ENCODE measurements at regions not wholly inside any gene's neighbourhood (a gene's known extent, or its start where the extent isn't known, plus 50 kb on each side); places are given as distances from the start of the nearest gene placed in this dataset.

- no peak overlapping the region for H3K9ac ChIP-seq (ENCODE audit: extremely low read depth, insufficient read length, low read length)
- H2BK20ac ChIP-seq (ENCODE audit: low read depth, low read length, poor library complexity, severe bottlenecking), result no peak overlapping the region
- no peak overlapping the region for H3K56ac ChIP-seq (ENCODE audit: insufficient read length, low read depth, low read length)
- no peak overlapping the region for H2AK5ac ChIP-seq (ENCODE audit: insufficient read length, low read length)
- no peak overlapping the region for H2BK12ac ChIP-seq (ENCODE audit: insufficient read length, low read depth, low read length)
- peaks cover 20% of the 10 kb centered on the region for H3K27me3 Mint-ChIP-seq (ENCODE audit: low read depth)
- H3K79me2 ChIP-seq (ENCODE audit: insufficient read depth, low read length), result no peaks in the 10 kb centered on the region
- no peak overlapping the region for H4K91ac ChIP-seq (ENCODE audit: insufficient read length, low read depth, low read length)
- H3K9me3 ChIP-seq (ENCODE audit: control insufficient read depth, low read depth, low read length), result no peaks in the 10 kb centered on the region
- no peak for TF ChIP-seq CTCF (conservative IDR thresholded peaks at IDR 0.05)
- H2AFZ ChIP-seq (ENCODE audit: low read length), result no peak overlapping the region
- no peak overlapping the region for H3K14ac ChIP-seq (ENCODE audit: insufficient read depth, low read length)
- H3K36me3 Mint-ChIP-seq (ENCODE audit: insufficient read depth in 1 of 3, low read depth in 3 of 3), result peaks cover 0 to 3% (median 0%) of the 10 kb centered on the region in 3 experiments; a peak in 3 of 7 replicates
- H3K79me1 ChIP-seq (ENCODE audit: insufficient read depth, low read depth, low read length, poor library complexity, severe bottlenecking), result no peaks in the 10 kb centered on the region
- no peak for DNase-seq
- peaks cover 9 to 12% of the 10 kb centered on the region in 2 experiments for H3K4me1 Mint-ChIP-seq
- H3K23me2 ChIP-seq (ENCODE audit: insufficient read length, low read depth, low read length, poor library complexity, severe bottlenecking), result no peaks in the 10 kb centered on the region
- no peak overlapping the region for H2BK15ac ChIP-seq (ENCODE audit: low read depth, low read length)
- H3K27ac Mint-ChIP-seq, result no peak overlapping the region
- H3K18ac ChIP-seq (ENCODE audit: insufficient read length, low read depth, low read length), result no peak overlapping the region
- H3K27me3 ChIP-seq (ENCODE audit: insufficient read depth, low read length), result no peaks in the 10 kb centered on the region
- no peak overlapping the region for H2BK120ac ChIP-seq (ENCODE audit: low read depth, low read length, poor library complexity, severe bottlenecking)
- H3K4me3 Mint-ChIP-seq, result no peak overlapping the region
- H3K9me3 Mint-ChIP-seq, result peaks cover 0 to 3% of the 10 kb centered on the region in 2 experiments; a peak in 1 of 5 replicates
- no peak overlapping the region for H4K5ac ChIP-seq (ENCODE audit: insufficient read length, low read depth, low read length)
- WGBS (ENCODE audit: extremely low coverage, insufficient read length, low lambda C conversion rate), result no CpG with 5 or more reads among the region's 7 CpGs
- no peak overlapping the region for H3K23ac ChIP-seq (ENCODE audit: insufficient read length, low read depth, low read length)
- no peak overlapping the region for H2BK5ac ChIP-seq (ENCODE audit: insufficient read length, low read length)
- no peak overlapping the region for H3K4me2 ChIP-seq (ENCODE audit: insufficient read depth, insufficient read length, low read length)
- H4K20me1 ChIP-seq (ENCODE audit: control insufficient read depth, insufficient read depth, insufficient read length), result no peaks in the 10 kb centered on the region
- H3K27ac ChIP-seq (ENCODE audit: insufficient read length, low read depth, low read length), result no peak overlapping the region
- no peak overlapping the region for H4K8ac ChIP-seq (replicated peaks; ENCODE audit: insufficient read length, low read depth, low read length)
- no peak overlapping the region for H3K4ac ChIP-seq (ENCODE audit: low read depth, low read length)
- H3T11ph ChIP-seq (ENCODE audit: low read length), result no peak overlapping the region
- H3K4me1 ChIP-seq (ENCODE audit: insufficient read depth, low read length), result no peaks in the 10 kb centered on the region
Measured at GRCh38 chr10:2837674-2838073, 229.7 kb upstream of the PFKP start.
